ENCODE measurements at regions not wholly inside any gene's neighbourhood (a gene's known extent, or its start where the extent isn't known, plus 50 kb on each side); places are given as distances from the start of the nearest gene placed in this dataset.

GRCh38 chr18:60003610-60004185 is 103.9 kb downstream of the PMAIP1 start:
- Histone ChIP-seq H3K18ac (ENCODE audit: low read length) (no peak overlapping the region), H3K9me3 (ENCODE audit: insufficient read depth, low read depth, low read length) (peaks cover 4% of the 10 kb centered on the region), H3K4ac (ENCODE audit: low read depth, low read length) (no peak overlapping the region), H3K9ac (ENCODE audit: low read length) (no peak overlapping the region), H3K4me2 (ENCODE audit: low read length) (no peak overlapping the region), H4K91ac (ENCODE audit: low read depth, low read length) (no peak overlapping the region), H4K12ac (ENCODE audit: low read depth, low read length) (no peak overlapping the region), H2AK5ac (ENCODE audit: low read length) (no peak overlapping the region), H3K36me3 (ENCODE audit: control insufficient read depth in 1 of 2, insufficient read depth in 2 of 2, low read length in 2 of 2) (no peaks in the 10 kb centered on the region), H3K14ac (ENCODE audit: low read length) (no peak overlapping the region), H2AFZ (ENCODE audit: insufficient read depth, low read length, poor library complexity) (no peak overlapping the region), H2BK12ac (ENCODE audit: low read length) (no peak overlapping the region), H3K4me1 (ENCODE audit: control insufficient read depth in 1 of 2, insufficient read depth in 2 of 2, low read length in 2 of 2) (no peaks in the 10 kb centered on the region), H3K79me1 (ENCODE audit: low read length) (no peaks in the 10 kb centered on the region), H3K4me3 (ENCODE audit: low read depth, low read length) (no peak overlapping the region), H2BK5ac (ENCODE audit: low read depth, low read length, poor library complexity) (no peak overlapping the region), H3K23ac (ENCODE audit: low read length) (no peak overlapping the region), H3K27me3 (ENCODE audit: insufficient read depth, low read length) (no peaks in the 10 kb centered on the region), H3K27ac (ENCODE audit: low read depth, low read length) (no peak overlapping the region), H2BK120ac (ENCODE audit: insufficient read depth, low read length, poor library complexity) (no peak overlapping the region), H4K8ac (ENCODE audit: low read depth, low read length) (no peak overlapping the region), H3K79me2 (ENCODE audit: control insufficient read depth, insufficient read depth, low read length, poor library complexity) (no peaks in the 10 kb centered on the region)
- no peak for DNase-seq
- WGBS (ENCODE audit: extremely low coverage, insufficient coverage, insufficient read length) = no CpG with 5 or more reads among the region's 16 CpGs

GRCh38 chr18:59996370-59996966 is 96.7 kb downstream of the PMAIP1 start:
- no peak overlapping the region for H4K91ac ChIP-seq (ENCODE audit: low read depth, low read length)
- no peak overlapping the region for H3K9ac ChIP-seq (ENCODE audit: low read length)
- WGBS (ENCODE audit: extremely low coverage, insufficient coverage, insufficient read length) = no CpG with 5 or more reads among the region's 5 CpGs
- no peak overlapping the region for H3K27ac ChIP-seq (ENCODE audit: low read depth, low read length)
- no peaks in the 10 kb centered on the region for H3K36me3 ChIP-seq (ENCODE audit: control insufficient read depth in 1 of 2, insufficient read depth in 2 of 2, low read length in 2 of 2)
- H3K4me3 ChIP-seq (ENCODE audit: low read depth, low read length) = no peak overlapping the region
- no peaks in the 10 kb centered on the region for H3K4me1 ChIP-seq (ENCODE audit: control insufficient read depth in 1 of 2, insufficient read depth in 2 of 2, low read length in 2 of 2)
- no peak overlapping the region for H4K8ac ChIP-seq (ENCODE audit: low read depth, low read length)
- H2BK12ac ChIP-seq (ENCODE audit: low read length) = no peak overlapping the region
- no peak overlapping the region for H3K4ac ChIP-seq (ENCODE audit: low read depth, low read length)
- no peak overlapping the region for H2AK5ac ChIP-seq (ENCODE audit: low read length)
- no peak overlapping the region for H2BK5ac ChIP-seq (ENCODE audit: low read depth, low read length, poor library complexity)
- DNase-seq = peak; percentile 23 to 60
- no peaks in the 10 kb centered on the region for H3K79me2 ChIP-seq (ENCODE audit: control insufficient read depth, insufficient read depth, low read length, poor library complexity)
- H3K4me2 ChIP-seq (ENCODE audit: low read length) = no peak overlapping the region
- H3K9me3 ChIP-seq (ENCODE audit: insufficient read depth, low read depth, low read length) = no peaks in the 10 kb centered on the region
- H3K79me1 ChIP-seq (ENCODE audit: low read length) = no peaks in the 10 kb centered on the region
- no peak overlapping the region for H3K23ac ChIP-seq (ENCODE audit: low read length)
- no peak overlapping the region for H2BK120ac ChIP-seq (ENCODE audit: insufficient read depth, low read length, poor library complexity)
- H4K12ac ChIP-seq (ENCODE audit: low read depth, low read length) = no peak overlapping the region
- no peak overlapping the region for H3K18ac ChIP-seq (ENCODE audit: low read length)
- H3K14ac ChIP-seq (ENCODE audit: low read length) = no peak overlapping the region
- H3K27me3 ChIP-seq (ENCODE audit: insufficient read depth, low read length) = no peaks in the 10 kb centered on the region
- H2AFZ ChIP-seq (ENCODE audit: insufficient read depth, low read length, poor library complexity) = no peak overlapping the region

DNA sequence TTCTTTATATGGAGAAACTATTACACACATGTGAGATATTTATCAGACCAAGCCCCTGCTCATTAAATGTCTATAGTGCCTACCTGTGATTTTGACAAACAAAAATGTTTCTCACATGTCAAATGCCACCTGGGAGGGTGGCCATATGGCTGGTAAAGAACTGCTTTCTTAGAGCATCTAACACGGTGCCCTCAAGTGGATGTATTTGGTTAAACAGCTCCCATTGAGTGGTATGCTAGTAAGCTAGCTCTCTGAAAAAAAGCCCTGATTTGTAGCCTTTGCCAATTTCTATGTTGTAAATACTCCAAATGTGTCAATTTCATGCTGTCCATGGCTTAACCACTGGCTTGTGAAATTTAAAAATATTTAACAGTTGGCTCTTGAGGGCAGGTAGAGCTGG is 94.6 kb downstream of the PMAIP1 start:
- Histone ChIP-seq H2AFZ (ENCODE audit: insufficient read depth, low read length, poor library complexity) (no peak overlapping the region), H4K91ac (ENCODE audit: low read depth, low read length) (no peak overlapping the region), H3K79me1 (ENCODE audit: low read length) (no peaks in the 10 kb centered on the region), H2BK5ac (ENCODE audit: low read depth, low read length, poor library complexity) (no peak overlapping the region), H3K4me2 (ENCODE audit: low read length) (no peak overlapping the region), H3K18ac (ENCODE audit: low read length) (no peak overlapping the region), H3K4ac (ENCODE audit: low read depth, low read length) (no peak overlapping the region), H2AK5ac (ENCODE audit: low read length) (no peak overlapping the region), H3K79me2 (ENCODE audit: control insufficient read depth, insufficient read depth, low read length, poor library complexity) (no peaks in the 10 kb centered on the region), H2BK12ac (ENCODE audit: low read length) (no peak overlapping the region), H3K9me3 (ENCODE audit: insufficient read depth, low read depth, low read length) (no peaks in the 10 kb centered on the region), H3K27ac (ENCODE audit: low read depth, low read length) (no peak overlapping the region), H2BK120ac (ENCODE audit: insufficient read depth, low read length, poor library complexity) (no peak overlapping the region), H3K14ac (ENCODE audit: low read length) (no peak overlapping the region), H3K23ac (ENCODE audit: low read length) (no peak overlapping the region), H3K4me3 (ENCODE audit: low read depth, low read length) (no peak overlapping the region), H3K27me3 (ENCODE audit: insufficient read depth, low read length) (no peaks in the 10 kb centered on the region), H3K9ac (ENCODE audit: low read length) (no peak overlapping the region), H4K8ac (ENCODE audit: low read depth, low read length) (no peak overlapping the region), H4K12ac (ENCODE audit: low read depth, low read length) (no peak overlapping the region), H3K4me1 (ENCODE audit: control insufficient read depth in 1 of 2, insufficient read depth in 2 of 2, low read length in 2 of 2) (no peaks in the 10 kb centered on the region), H3K36me3 (ENCODE audit: control insufficient read depth in 1 of 2, insufficient read depth in 2 of 2, low read length in 2 of 2) (no peaks in the 10 kb centered on the region)
- no peak for DNase-seq
- no CpG with 5 or more reads among the region's 1 CpG for WGBS (ENCODE audit: extremely low coverage, insufficient coverage, insufficient read length)

- H3K9ac ChIP-seq (ENCODE audit: low read length) = no peak overlapping the region
- no peak overlapping the region for H3K4ac ChIP-seq (ENCODE audit: low read depth, low read length)
- H3K27ac ChIP-seq (ENCODE audit: low read depth, low read length) = no peak overlapping the region
- H2BK120ac ChIP-seq (ENCODE audit: insufficient read depth, low read length, poor library complexity) = no peak overlapping the region
- no peak overlapping the region for H4K8ac ChIP-seq (ENCODE audit: low read depth, low read length)
- no peak overlapping the region for H2BK5ac ChIP-seq (ENCODE audit: low read depth, low read length, poor library complexity)
- H3K23ac ChIP-seq (ENCODE audit: low read length) = no peak overlapping the region
- H2BK12ac ChIP-seq (ENCODE audit: low read length) = no peak overlapping the region
- H2AFZ ChIP-seq (ENCODE audit: insufficient read depth, low read length, poor library complexity) = no peak overlapping the region
- no peak overlapping the region for H3K14ac ChIP-seq (ENCODE audit: low read length)
- H3K27me3 ChIP-seq (ENCODE audit: insufficient read depth, low read length) = no peaks in the 10 kb centered on the region
- no peaks in the 10 kb centered on the region for H3K79me2 ChIP-seq (ENCODE audit: control insufficient read depth, insufficient read depth, low read length, poor library complexity)
- H3K79me1 ChIP-seq (ENCODE audit: low read length) = no peaks in the 10 kb centered on the region
- H2AK5ac ChIP-seq (ENCODE audit: low read length) = no peak overlapping the region
- no peak overlapping the region for H3K4me3 ChIP-seq (ENCODE audit: low read depth, low read length)
- no peak for DNase-seq
- H3K4me2 ChIP-seq (ENCODE audit: low read length) = no peak overlapping the region
- H4K91ac ChIP-seq (ENCODE audit: low read depth, low read length) = no peak overlapping the region
- no peak overlapping the region for H3K18ac ChIP-seq (ENCODE audit: low read length)
- no peaks in the 10 kb centered on the region for H3K4me1 ChIP-seq (ENCODE audit: control insufficient read depth in 1 of 2, insufficient read depth in 2 of 2, low read length in 2 of 2)
- no peaks in the 10 kb centered on the region for H3K36me3 ChIP-seq (ENCODE audit: control insufficient read depth in 1 of 2, insufficient read depth in 2 of 2, low read length in 2 of 2)
- no peaks in the 10 kb centered on the region for H3K9me3 ChIP-seq (ENCODE audit: insufficient read depth, low read depth, low read length)
- H4K12ac ChIP-seq (ENCODE audit: low read depth, low read length) = no peak overlapping the region
- no CpG with 5 or more reads among the region's 5 CpGs for WGBS (ENCODE audit: extremely low coverage, insufficient coverage, insufficient read length)
Observed at GRCh38 chr18:59993560-59993959, 93.8 kb downstream of the PMAIP1 start.

Data from trophoblast cell (in vitro differentiated cells and primary cell).